GM21825 (cell line): ENCODE measurements at regions not wholly inside any gene's neighbourhood (a gene's known extent, or its start where the extent isn't known, plus 50 kb on each side); places are given as distances from the start of the nearest gene placed in this dataset.

Experiments used
- ATAC-seq: cut with Tn5 transposase; IDR thresholded peaks from one replicate; pipeline ENCODE4 v1.9.1; 2021; ENCODE audit warnings: mild to moderate bottlenecking, moderate library complexity; ENCODE audit not compliant: unreplicated experiment

DNA sequence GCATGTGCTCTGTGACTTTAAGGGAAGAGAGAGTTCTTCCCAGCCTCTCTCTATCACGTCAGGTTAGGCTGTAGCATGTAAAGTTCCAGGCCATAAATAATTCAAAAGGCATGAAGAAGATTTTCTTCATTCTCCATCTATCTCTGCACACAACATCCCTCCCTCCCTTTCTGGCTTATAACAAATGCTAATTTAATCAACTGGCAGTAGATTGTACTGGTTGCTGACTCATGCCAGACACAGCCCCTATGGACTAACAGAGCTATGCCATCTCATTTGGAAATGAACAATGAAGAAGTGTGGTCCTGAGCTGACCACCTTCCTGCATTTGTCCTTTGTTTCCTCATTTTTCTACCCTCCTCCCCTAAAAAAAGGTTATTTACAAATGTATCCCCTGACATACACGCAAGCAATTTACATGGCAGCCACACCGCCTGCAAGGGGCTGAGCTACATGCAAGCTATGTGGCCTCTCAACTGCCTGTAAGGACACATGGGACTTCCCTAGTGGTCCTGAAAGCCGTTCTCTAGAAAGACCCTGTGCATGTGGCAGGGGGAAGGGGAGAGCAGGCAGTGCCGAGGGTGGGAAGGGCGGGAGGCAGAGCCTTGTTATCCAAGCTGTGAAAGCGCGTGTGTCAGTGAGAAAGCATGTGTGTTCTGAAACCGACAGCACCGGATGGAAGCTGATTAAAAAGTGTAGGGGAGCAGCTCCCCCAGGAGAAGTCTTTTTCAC, 90.9 kb upstream of the KLF7 start:
- ATAC-seq, result no peak

DNA sequence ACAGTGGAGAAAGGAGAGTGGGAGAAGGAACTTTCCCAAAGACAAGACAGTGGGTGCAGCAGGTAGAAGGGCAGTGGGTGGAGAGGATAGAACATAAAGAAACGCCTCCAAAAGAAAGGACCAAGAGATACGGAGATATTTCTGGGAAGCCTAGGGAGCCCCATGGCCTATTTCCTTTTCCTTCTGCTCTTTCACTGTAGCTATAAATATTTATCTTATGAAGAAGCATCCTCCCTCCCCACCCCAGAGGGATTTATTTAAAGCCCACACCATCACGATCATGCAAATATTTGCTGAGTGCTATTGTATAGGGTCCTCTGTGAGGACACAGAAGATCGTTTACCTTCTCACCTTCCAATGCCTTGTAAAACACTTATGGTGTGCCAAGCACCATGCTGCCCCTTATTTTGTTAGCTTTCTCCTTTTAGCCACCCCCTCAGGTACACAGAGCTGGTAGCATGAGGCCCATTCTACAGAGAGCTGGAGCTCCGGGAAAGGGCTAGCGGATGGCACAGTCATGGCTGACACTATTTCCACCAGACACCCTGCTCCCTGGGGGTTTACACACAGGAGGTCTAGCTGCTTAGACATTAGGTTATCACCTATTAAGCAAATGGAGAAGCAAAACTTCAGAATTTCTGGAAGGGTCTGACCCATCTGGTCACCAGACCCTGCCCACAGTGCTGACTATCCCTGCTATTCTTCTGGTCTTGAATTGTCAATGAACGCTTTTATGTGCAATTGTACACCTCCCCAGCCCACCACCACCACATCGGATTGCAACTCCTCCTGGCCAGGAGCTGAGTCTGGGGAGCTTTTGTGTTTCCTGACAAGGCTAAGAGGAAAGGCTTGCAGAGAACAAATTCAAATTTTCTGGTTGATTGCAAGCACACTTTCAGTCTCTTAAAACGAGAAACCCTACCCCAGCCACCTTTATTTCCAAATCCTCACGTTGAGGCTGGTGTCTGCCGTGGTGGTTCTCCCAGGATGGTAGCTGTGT, 91.8 kb upstream of the KLF7 start:
- no peak for ATAC-seq

DNA sequence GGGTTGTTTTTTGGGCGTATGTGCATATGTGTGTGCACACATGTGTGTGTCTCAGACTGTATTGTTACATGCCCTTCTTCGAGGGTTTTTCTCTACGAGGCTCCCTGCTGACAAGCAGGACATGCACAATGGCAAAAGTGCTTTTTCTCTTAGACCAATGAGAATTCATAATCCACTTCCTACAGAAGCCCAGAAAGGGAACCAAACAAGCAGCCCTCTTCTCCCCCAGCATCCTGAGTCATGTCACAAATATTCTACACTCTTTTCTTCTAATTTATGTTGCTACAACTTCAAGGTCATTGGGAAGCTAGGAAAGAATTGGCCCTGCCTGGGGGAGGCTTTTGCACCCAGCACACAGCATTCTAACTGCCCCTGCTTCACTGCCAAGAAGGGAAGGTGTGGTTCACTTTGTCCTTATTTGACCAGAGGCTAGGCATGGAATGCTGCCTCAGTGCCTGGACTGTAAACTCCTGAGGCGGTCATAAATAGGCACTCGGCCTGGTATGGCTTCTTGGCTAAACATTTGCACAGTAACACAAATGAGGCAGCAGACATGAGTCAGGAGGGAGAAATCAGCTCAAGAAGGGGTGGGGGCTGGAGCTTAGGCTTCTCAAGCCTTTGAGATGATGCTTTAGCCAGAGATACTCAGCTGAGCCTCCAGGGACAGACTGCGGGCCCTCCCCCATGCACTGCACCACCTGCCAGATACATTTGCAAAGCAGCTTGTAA, 92.7 kb upstream of the KLF7 start:
- ATAC-seq, result no peak

DNA sequence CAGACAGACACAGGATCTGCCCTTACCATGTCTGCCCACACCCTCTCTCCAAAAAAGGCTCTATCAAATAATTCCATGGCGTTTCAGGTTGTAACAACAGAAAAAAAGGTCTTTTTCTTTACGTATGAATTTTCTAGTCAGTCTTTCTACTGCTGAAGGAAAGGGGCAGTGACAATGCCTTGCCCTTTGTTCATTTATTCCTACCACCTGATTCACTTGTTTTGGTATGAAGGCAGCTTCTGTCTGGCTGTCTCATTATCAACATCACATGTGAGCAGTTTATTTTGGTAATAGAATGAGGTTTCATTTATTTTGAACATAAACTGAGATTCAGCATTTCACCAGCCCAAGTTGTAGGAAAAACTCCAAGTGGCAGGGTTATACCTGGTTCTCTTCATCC, 94.3 kb upstream of the KLF7 start:
- ATAC-seq, result no peak

DNA sequence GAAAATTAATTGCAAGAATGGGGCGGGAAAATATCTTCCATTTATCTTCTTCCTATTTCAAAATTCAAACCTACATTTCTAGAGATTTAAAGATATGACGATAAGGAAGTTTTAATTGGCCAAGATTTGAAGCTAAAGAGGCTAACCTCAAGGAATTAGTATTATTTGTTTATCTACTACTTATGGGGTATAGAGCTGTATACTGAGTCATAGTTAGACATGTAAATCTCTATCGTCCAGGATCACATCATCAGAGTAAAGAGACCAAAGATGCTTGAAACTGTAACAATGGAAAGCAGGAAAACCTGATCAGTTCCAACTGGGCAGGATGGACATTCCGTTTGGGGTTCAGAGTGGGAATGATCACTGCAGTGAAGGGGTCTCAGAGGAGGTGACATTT, 95.2 kb upstream of the KLF7 start:
- ATAC-seq, result no peak

GRCh38 chr2:207264310-207264709, 98.6 kb upstream of the KLF7 start:
- no peak for ATAC-seq

- ATAC-seq, result no peak
These were observed 99.6 kb upstream of the KLF7 start for GRCh38 chr2:207265332-207265731.

DNA sequence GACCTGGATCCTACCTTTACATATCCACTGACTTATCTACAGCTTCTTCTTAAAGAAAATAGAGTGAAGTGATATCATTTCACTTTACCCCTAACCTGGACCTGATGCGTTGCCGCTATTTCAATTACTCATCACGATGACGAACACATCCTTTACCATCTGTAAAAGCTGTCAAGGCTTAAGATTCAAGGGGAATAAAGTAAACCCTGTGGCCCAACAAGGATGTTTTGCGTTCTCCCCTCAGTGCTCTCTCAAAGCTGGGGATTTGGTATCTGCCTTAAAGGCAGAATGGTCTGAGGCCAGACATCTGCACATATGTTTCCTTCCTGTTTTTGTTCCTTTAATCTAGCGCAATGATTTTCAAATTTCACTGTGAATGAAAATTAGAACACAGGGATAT, 100.1 kb upstream of the KLF7 start:
- ATAC-seq, result no peak

DNA sequence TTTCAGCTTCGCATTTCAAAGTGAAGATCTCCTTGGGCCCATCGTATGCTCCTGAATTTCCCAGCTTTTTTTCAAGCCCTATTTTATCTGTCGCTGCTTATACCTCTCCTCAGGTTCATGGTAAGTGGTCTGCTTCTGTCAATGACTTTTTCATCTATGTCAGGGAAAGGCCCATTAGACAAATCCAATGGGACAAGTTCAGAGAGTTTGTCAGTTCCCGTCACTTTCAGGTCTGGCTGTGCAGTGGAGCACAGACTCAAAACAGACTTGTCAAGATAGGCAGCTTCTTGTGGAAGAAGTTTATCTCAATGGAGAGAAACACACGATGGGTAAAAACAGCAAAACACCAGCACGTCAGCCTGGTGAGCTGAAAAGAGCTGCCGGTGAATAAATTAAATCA, 100.9 kb upstream of the KLF7 start:
- no peak for ATAC-seq

GRCh38 chr2:207269038-207269437, 103.3 kb upstream of the KLF7 start:
- ATAC-seq, result no peak

DNA sequence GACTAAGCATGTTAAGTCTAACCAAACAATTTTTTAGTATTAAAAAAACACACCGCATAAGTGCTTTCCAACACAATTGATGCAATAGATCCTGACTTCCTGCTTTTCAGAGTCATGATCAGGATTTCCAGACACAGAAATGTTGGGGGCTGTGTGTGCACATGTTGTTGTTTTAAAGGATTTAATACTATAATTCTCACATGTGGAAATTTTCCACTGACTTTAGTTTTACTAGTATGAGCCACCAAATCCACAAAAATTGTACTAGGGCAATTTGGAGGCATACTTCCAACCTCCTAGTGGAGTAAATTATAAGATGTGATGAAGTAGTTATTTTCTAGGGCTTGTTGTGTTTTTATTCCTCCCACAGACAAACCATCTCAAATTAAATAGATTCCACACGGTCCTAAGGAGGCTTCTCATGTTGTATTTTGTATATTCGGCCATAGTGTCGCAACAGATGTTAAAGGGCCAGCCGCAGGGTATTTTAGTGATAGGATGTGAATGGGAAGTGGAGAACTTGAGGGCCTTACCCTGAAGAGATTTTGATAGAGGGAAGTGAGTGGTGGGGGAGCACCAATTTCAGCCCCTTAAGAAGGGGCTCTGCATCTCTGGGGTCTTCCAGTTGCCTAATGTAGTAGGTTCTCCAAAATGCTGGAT, 108.9 kb upstream of the KLF7 start:
- no peak for ATAC-seq

- ATAC-seq, result no peak
These were observed 110.0 kb upstream of the KLF7 start for GRCh38 chr2:207275779-207276178.

- no peak for ATAC-seq
These were observed 110.5 kb upstream of the KLF7 start for GRCh38 chr2:207276248-207276647.

GRCh38 chr2:207276858-207277257, 111.1 kb upstream of the KLF7 start:
- ATAC-seq, result no peak

GRCh38 chr2:207279520-207279919, 113.8 kb upstream of the KLF7 start:
- ATAC-seq, result no peak

- ATAC-seq, result no peak
These were observed 115.7 kb upstream of the KLF7 start for GRCh38 chr2:207281436-207281835.

- no peak for ATAC-seq
These were observed 117.2 kb upstream of the KLF7 start for GRCh38 chr2:207282916-207283315.

GRCh38 chr2:207283356-207283755, 117.6 kb upstream of the KLF7 start:
- peak; percentile 59 for ATAC-seq

DNA sequence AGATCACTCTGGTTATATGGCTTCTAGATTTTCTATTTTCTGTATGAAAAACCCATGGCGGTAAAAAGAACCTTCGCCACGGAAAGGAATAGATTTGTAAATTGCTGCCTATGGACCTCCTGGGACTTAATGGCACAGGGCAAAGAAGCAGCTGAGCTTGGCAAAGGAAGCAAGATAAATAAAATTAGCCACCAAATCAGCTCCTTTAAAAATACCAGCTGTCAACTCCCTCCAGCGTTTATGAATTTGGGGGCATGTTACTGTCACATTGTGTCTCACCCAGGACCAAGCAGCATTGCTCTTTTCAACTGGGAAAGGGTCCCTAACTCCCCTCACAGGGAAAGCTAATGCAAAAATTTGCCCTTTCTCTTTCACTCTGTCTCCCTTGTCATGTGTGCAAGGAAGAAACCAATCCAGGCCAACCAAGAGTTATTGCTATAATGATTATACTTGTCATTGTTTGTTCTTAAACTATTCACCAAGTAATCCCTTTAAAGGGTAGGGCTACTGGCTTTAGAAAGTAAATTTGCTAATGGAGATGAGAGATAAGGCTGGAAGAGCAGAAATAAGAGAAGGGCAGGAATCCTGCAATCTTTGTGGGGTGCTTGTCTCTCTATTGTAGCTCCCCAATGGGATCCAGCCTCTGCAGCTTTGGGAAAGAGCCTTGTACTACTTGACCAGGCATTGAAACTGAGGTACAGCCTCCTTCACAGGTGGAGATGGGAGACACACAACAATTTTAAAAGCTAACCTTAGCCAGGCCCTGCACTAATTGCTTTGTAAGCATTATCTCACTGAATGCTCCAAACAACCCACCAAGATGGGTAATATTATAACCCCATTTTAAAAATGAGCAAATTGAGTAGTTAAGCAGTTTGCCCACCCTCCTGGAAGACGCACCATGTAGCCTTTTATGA, 119.1 kb upstream of the KLF7 start:
- no peak for ATAC-seq

DNA sequence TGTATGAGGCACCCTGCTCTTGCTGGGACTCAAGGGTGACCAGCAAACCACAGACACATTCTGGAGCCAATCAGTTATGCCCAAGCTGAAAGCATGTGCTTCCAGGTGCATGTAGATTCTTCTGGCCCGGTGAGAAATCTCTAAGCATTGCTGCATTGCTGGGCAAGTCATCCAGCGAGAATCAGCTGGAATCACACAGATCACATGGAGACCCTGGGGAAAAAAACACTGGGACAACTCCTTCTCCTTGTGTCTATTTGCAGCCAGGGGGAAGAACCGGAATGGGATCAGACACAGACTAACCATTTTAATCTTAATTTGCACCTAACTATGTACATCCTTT, 119.7 kb upstream of the KLF7 start:
- no peak for ATAC-seq
